GM18507 (cell line): ENCODE measurements at regions not wholly inside any gene's neighbourhood (a gene's known extent, or its start where the extent isn't known, plus 50 kb on each side); places are given as distances from the start of the nearest gene placed in this dataset.

Source experiments
- DNase-seq: peaks from one replicate; pipeline ENCODE4 v3.0.0; 2011; ENCODE audit warnings: low read depth; ENCODE audit not compliant: insufficient read length; ENCODE audit errors: extremely low spot score
- FAIRE-seq: peaks from 2 replicates; lab custom pipeline; 2011; peaks lifted over from hg19 to GRCh38; lab: Jason Lieb, UNC

DNA sequence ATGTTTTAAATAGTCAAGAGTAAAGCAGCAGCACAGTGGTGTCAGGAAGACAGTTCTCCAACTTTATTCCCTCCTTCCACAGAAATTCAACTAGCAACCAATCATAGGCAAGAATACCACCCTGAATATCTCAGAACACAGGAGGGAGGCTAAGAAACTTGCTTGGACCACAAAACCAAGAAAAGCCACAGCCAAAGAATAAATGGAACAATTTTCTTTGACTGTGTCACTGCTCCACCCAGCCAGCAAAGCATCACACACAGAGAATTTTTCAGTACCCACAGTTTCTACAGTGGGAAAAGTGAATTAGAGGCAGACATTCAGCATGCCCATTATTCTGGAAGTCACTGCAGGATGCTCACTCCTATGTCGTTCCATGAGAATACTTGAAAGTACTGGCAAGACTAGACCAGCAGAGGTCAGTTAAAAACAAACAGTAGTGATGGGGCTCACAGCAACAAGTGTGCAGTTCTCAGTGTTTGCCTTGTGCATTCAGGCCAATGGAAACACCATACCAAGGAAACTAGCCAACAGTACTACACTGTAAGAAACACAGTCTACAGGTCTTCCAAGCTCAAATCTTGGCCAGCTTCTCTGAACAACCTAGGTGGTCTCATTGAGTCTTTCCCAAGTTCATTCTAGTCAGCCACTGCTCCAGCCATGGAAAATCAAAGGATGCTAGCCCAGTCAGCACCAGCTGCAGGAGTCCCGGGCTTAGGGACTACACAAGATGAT is 56.8 kb upstream of the FOXG1 start:
- FAIRE-seq (no peak), DNase-seq (no peak)
